ENCODE measurements at regions not wholly inside any gene's neighbourhood (a gene's known extent, or its start where the extent isn't known, plus 50 kb on each side); places are given as distances from the start of the nearest gene placed in this dataset.

DNA sequence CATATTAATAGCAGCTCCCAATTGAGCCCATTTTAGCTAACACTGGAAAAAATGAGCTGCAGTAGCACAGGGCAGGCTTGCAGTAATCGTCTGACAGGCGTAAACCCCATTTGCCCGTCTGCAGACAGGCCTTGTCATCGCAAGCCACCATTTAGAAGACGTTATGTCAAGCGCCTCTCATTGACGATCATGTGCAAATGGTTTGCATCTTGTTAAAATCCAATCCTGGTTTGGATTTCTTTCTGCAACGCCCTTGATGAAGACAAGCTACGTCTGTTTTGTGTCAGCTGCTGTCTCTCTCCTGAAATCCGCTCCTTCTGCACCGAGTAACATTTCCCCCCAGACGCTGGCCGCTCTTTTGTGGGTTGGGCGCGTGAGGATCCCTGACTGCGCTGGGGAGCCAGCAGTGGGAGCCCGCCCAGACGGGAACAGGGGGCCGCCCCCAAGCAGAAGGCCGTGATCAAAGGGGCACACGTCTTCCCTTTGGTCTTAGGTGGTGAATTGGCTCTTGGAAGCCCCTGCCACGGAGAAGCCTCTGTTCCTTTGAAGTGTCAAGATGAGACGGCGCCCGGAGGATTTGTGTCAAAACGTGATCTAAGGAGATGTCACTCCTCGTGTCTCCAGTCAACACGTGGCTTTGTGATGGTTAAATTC is 84.2 kb upstream of the GPC1 start:
- POLR2A ChIA-PET, result no interaction called here
- no peak overlapping the region for H3K4me3 Mint-ChIP-seq

DNA sequence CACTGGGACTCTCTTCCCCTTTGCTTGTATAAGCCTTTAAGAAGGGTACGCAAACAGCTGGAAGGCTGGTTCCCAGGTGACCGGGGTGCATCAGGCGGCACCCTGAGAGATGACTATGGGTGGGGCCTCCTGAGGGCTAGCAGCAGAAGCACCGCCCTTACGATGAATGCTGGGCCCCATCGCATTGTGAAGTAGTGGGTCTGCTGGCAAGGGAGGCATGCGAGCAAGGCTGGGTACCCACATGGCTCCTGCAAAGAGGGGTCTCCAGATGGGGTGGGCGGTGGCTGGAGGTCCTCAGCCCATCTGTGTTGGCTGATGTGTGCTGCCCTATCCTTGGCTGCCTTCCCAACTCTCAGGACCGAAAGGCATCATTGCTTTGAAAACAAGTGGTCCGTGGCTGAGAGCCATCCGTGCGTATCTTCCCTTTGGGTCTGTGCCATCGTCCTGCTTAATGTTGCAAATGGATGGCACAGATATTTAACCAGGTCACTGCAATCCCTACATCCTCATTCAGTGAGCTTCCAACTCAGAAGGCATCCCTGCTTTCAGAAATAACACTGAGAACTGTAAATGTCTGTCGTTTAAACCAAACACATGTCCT is 83.5 kb upstream of the GPC1 start:
- no peaks in the 10 kb centered on the region for H3K9me3 Mint-ChIP-seq
- H3K27me3 Mint-ChIP-seq, result peaks cover 11% of the 10 kb centered on the region
- POLR2A ChIA-PET, result no interaction called here
- TF ChIP-seq CTCF (IDR thresholded peaks at IDR 0.05), result no peak
- intact Hi-C loops (cut with micrococcal nuclease), result no loop called here
- no peak overlapping the region for H3K27ac Mint-ChIP-seq
- CTCF ChIA-PET, result no interaction called here
- DNase-seq (no peak), ATAC-seq (no peak)
- no peaks in the 10 kb centered on the region for H3K36me3 Mint-ChIP-seq (ENCODE audit: low read depth)
- no peaks in the 10 kb centered on the region for H3K4me1 Mint-ChIP-seq (ENCODE audit: low read depth)
- no peak overlapping the region for H3K4me3 Mint-ChIP-seq

More for the DNA sequence above, 84.2 kb upstream of the GPC1 start:
- ATAC-seq, result no peak
- Mint-ChIP-seq H3K27ac (no peak overlapping the region), H3K27me3 (peaks cover 9% of the 10 kb centered on the region), H3K9me3 (no peaks in the 10 kb centered on the region), H3K4me1 (ENCODE audit: low read depth) (no peaks in the 10 kb centered on the region), H3K36me3 (ENCODE audit: low read depth) (no peaks in the 10 kb centered on the region)
- intact Hi-C loops (cut with micrococcal nuclease), result no loop called here
- no peak for TF ChIP-seq CTCF (IDR thresholded peaks at IDR 0.05)
- no peak for DNase-seq
- CTCF ChIA-PET, result no interaction called here

DNA sequence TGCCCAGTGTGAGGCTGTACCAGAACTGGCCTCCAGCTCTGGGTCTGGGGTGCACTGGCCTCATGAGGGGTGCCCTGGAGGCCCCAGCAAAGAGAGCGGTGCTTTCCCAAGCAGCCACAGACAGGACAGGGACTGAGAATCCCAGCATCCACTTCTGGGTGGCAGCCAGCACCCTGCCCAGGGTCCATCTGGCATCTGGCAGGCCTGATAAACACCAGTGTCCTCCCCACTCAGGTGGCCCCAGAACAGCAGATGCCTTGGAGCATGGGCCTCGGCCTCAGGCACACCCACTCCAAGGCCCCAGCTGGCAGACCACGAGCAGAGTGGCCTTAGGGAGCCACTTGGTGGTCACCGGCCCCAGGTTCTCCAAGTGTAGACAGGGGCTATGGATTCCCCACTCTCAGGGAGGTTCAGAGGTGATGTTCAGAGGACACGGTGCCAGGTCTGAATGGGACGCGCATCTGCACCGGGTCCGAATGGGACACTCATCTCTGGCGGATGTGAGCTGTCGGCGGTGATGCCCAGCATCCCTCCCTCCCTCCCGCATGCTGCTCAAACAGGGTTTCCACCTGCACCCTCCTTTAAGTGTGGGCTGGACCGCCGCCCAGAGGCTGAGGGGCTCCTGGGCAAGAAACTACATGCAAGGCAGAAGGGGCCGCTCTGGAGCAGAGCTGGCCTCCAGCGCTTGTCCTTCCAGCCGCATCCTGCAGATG is 82.2 kb upstream of the GPC1 start:
- POLR2A ChIA-PET, result no interaction called here
- H3K9me3 Mint-ChIP-seq, result no peaks in the 10 kb centered on the region
- intact Hi-C loops (cut with micrococcal nuclease), result no loop called here
- H3K4me1 Mint-ChIP-seq (ENCODE audit: low read depth), result no peaks in the 10 kb centered on the region
- peaks cover 11% of the 10 kb centered on the region for H3K27me3 Mint-ChIP-seq
- H3K4me3 Mint-ChIP-seq, result no peak overlapping the region
- TF ChIP-seq CTCF (IDR thresholded peaks at IDR 0.05), result no peak
- H3K36me3 Mint-ChIP-seq (ENCODE audit: low read depth), result no peaks in the 10 kb centered on the region
- DNase-seq (no peak), ATAC-seq (no peak)
- CTCF ChIA-PET, result no interaction called here
- H3K27ac Mint-ChIP-seq, result no peak overlapping the region

GRCh38 chr2:240353944-240354343 is 81.5 kb upstream of the GPC1 start:
- no peak for TF ChIP-seq CTCF (IDR thresholded peaks at IDR 0.05)
- H3K9me3 Mint-ChIP-seq, result no peaks in the 10 kb centered on the region
- ATAC-seq (no peak), DNase-seq (no peak)
- H3K4me3 Mint-ChIP-seq, result no peak overlapping the region
- peaks cover 11% of the 10 kb centered on the region for H3K27me3 Mint-ChIP-seq
- intact Hi-C loops (cut with micrococcal nuclease), result no loop called here
- POLR2A ChIA-PET, result no interaction called here
- no peaks in the 10 kb centered on the region for H3K4me1 Mint-ChIP-seq (ENCODE audit: low read depth)
- H3K27ac Mint-ChIP-seq, result no peak overlapping the region
- no peaks in the 10 kb centered on the region for H3K36me3 Mint-ChIP-seq (ENCODE audit: low read depth)
- CTCF ChIA-PET, result no interaction called here

All from activated CD8-positive, alpha-beta T cell treated with anti-CD3 and anti-CD28 coated beads for 36 hours (primary cell).